Loucy (cell line): ENCODE measurements at regions not wholly inside any gene's neighbourhood (a gene's known extent, or its start where the extent isn't known, plus 50 kb on each side); places are given as distances from the start of the nearest gene placed in this dataset.

Source experiments
- CTCF ChIP-seq: fragments of 200-600 bp; sonication (generic); conservative IDR thresholded peaks from 2 replicates; pipeline ENCODE4 v1.5.1; 2014; ENCODE audit warnings: mild to moderate bottlenecking, antibody characterized with exemption, low read length
- EZH2phosphoT487 ChIP-seq: fragments of 200-600 bp; IDR thresholded peaks from 2 replicates; pipeline ENCODE4 v1.6.1; 2018; ENCODE audit warnings: antibody characterized with exemption, mild to moderate bottlenecking, moderate library complexity, borderline replicate concordance

GRCh38 chr4:187782286-187782824 is 213.2 kb upstream of the ZFP42 start:
- TF ChIP-seq CTCF (no peak), EZH2phosphoT487 (no peak)
